ENCODE measurements at regions not wholly inside any gene's neighbourhood (a gene's known extent, or its start where the extent isn't known, plus 50 kb on each side); places are given as distances from the start of the nearest gene placed in this dataset.

GRCh38 chr18:78918707-78919106 lies 60.9 kb upstream of the SALL3 start:
- TF ChIP-seq CTCF (IDR thresholded peaks at IDR 0.05), result no peak

- TF ChIP-seq CTCF (IDR thresholded peaks at IDR 0.05), result no peak
Measured at GRCh38 chr18:78919956-78920355, 59.7 kb upstream of the SALL3 start.

- TF ChIP-seq CTCF (IDR thresholded peaks at IDR 0.05), result no peak
Measured at GRCh38 chr18:78920456-78921138, 59.0 kb upstream of the SALL3 start.

- no peak for TF ChIP-seq CTCF (IDR thresholded peaks at IDR 0.05)
Measured at GRCh38 chr18:78922856-78923255, 56.8 kb upstream of the SALL3 start.

- no peak for TF ChIP-seq CTCF (IDR thresholded peaks at IDR 0.05)
Measured at GRCh38 chr18:78924301-78924700, 55.3 kb upstream of the SALL3 start.

GRCh38 chr18:78924786-78925540 lies 54.7 kb upstream of the SALL3 start:
- no peak for TF ChIP-seq CTCF (IDR thresholded peaks at IDR 0.05)

GRCh38 chr18:78925557-78926242 lies 53.9 kb upstream of the SALL3 start:
- TF ChIP-seq CTCF (IDR thresholded peaks at IDR 0.05), result no peak

Data from LNCAP (cell line).